CD4-positive, alpha-beta T cell treated with Interleukin-15 for 1 hour (primary cell): ENCODE measurements at regions not wholly inside any gene's neighbourhood (a gene's known extent, or its start where the extent isn't known, plus 50 kb on each side); places are given as distances from the start of the nearest gene placed in this dataset.
"Not testable (repeated sequence)": the region's sequence is repeated elsewhere in the genome, so short reads cannot be mapped to it uniquely, and the experiment has no call there.

ENCODE experiments used
- DNase-seq: peaks from one replicate; pipeline ENCODE4 v3.0.0-alpha.2; 2020

- no peak for DNase-seq
These were observed 190.1 kb upstream of the FOXG1 start for GRCh38 chr14:28576523-28576922.

- DNase-seq: no peak
These were observed 189.4 kb upstream of the FOXG1 start for GRCh38 chr14:28577187-28577586.

- DNase-seq: no peak
These were observed 188.9 kb upstream of the FOXG1 start for GRCh38 chr14:28577711-28578131.

- no peak for DNase-seq
These were observed 181.6 kb upstream of the FOXG1 start for GRCh38 chr14:28584951-28585350.

GRCh38 chr14:28589792-28590191 is 176.8 kb upstream of the FOXG1 start:
- no peak for DNase-seq

GRCh38 chr14:28596391-28596790 is 170.2 kb upstream of the FOXG1 start:
- DNase-seq: no peak

- no peak for DNase-seq
These were observed 167.4 kb upstream of the FOXG1 start for GRCh38 chr14:28599191-28599590.

GRCh38 chr14:28599605-28600004 is 167.0 kb upstream of the FOXG1 start:
- no peak for DNase-seq

GRCh38 chr14:28603606-28604005 is 163.0 kb upstream of the FOXG1 start:
- DNase-seq: no peak

- no peak for DNase-seq
These were observed 158.9 kb upstream of the FOXG1 start for GRCh38 chr14:28607661-28608060.

GRCh38 chr14:28608443-28608842 is 158.1 kb upstream of the FOXG1 start:
- DNase-seq: no peak

- DNase-seq: no peak
These were observed 157.4 kb upstream of the FOXG1 start for GRCh38 chr14:28608851-28609828.

- no peak for DNase-seq
These were observed 154.2 kb upstream of the FOXG1 start for GRCh38 chr14:28612414-28612813.

- no peak for DNase-seq
These were observed 153.1 kb upstream of the FOXG1 start for GRCh38 chr14:28613532-28613931.

GRCh38 chr14:28626780-28627179 is 139.8 kb upstream of the FOXG1 start:
- DNase-seq: no peak

GRCh38 chr14:28629328-28630004 is 137.1 kb upstream of the FOXG1 start:
- DNase-seq: no peak

- no peak for DNase-seq
These were observed 136.5 kb upstream of the FOXG1 start for GRCh38 chr14:28630100-28630499.

- no peak for DNase-seq
These were observed 131.2 kb upstream of the FOXG1 start for GRCh38 chr14:28635387-28635786.

- DNase-seq: not testable (repeated sequence)
These were observed 130.8 kb upstream of the FOXG1 start for GRCh38 chr14:28635816-28636215.

- DNase-seq: not testable (repeated sequence)
These were observed 125.4 kb upstream of the FOXG1 start for GRCh38 chr14:28641189-28641588.

- no peak for DNase-seq
These were observed 115.4 kb upstream of the FOXG1 start for GRCh38 chr14:28651148-28651547.

- DNase-seq: no peak
These were observed 113.8 kb upstream of the FOXG1 start for GRCh38 chr14:28652782-28653181.

- DNase-seq: no peak
These were observed 113.1 kb upstream of the FOXG1 start for GRCh38 chr14:28653521-28653920.

GRCh38 chr14:28656704-28657255 is 109.8 kb upstream of the FOXG1 start:
- no peak for DNase-seq
